HG03135 (cell line): ENCODE measurements at regions not wholly inside any gene's neighbourhood (a gene's known extent, or its start where the extent isn't known, plus 50 kb on each side); places are given as distances from the start of the nearest gene placed in this dataset.
"Not testable (repeated sequence)": the region's sequence is repeated elsewhere in the genome, so short reads cannot be mapped to it uniquely, and the experiment has no call there.

ENCODE experiments used
- ATAC-seq: cut with Tn5 transposase; IDR thresholded peaks from one replicate; pipeline ENCODE4 v1.9.1; 2021; ENCODE audit warnings: mild to moderate bottlenecking, moderate library complexity; ENCODE audit not compliant: unreplicated experiment

DNA sequence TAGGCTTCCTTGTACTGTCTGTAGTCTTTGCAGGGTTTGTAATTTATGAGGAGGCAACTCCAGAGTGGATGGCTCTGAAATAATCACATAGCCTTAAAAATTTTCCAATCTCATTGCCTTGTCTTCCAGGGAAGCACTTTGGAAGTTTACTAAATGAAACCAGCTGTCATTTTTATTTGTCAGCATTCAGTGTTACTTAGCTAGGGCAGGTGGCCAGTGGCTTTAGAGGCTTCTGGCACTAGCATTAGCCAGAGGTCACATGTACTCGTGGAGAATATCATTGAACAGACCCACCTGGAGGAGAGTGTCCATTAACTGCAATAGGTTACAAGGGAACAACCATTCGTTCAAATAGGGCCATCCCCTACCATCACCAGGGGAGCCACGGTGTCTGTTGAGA lies 160.3 kb upstream of the SLC28A3 start:
- no peak for ATAC-seq

DNA sequence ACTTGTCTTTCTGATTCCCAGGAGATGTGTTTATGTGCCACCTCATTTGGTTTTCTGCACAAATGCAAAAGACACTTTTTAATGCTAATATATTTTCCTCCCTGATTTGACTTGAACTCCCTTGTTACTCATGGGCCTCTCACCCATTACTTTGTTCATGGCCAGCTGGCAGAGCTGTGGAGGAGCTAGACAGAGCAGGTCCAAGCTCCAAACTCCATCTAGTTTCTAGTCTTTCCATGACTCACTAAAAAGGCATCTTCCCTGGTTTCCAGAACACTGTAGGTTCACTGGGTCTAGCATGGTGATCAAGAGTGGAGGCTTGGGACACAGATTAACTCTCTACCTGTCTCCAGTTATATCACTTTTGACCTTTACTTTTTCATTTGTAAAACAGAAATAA lies 161.0 kb upstream of the SLC28A3 start:
- ATAC-seq = no peak

DNA sequence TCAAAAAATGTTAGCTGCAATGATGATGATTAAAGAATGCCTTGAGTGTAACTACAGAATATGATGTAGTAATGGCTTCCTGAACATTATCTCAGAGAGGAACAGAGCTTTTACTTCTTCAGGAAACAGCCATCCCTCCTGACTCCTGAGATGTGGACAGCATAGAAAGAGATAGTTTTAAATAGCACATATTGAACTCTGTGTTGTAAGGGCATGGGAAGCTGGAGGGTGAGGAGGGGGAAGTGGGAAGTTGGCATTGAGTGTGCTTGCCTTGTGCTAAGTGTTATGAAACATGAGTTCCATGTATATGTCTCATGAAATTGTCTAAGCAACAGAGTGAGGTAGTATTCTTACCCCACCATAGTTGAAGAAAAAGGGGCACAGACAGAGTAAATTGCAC lies 161.5 kb upstream of the SLC28A3 start:
- ATAC-seq = no peak

DNA sequence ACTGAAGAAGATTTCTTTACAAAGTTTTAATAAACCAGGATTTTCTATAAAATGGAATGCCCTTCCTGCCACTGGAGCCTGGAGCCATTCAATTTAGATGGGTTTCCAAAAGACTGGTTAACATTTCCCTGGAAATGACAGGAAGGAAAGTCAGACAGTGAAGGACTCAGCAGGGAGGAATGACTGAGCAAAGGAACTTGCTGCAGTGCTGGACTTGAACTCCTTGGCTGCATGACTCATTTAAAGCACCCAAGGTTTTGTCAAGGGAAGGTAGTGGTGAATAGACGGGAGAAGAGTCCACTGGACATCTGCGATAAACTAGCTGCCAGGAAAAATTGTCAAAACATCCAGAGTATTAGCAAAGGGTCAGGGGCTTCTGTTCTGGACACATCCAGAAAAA lies 163.8 kb upstream of the SLC28A3 start:
- ATAC-seq = no peak

DNA sequence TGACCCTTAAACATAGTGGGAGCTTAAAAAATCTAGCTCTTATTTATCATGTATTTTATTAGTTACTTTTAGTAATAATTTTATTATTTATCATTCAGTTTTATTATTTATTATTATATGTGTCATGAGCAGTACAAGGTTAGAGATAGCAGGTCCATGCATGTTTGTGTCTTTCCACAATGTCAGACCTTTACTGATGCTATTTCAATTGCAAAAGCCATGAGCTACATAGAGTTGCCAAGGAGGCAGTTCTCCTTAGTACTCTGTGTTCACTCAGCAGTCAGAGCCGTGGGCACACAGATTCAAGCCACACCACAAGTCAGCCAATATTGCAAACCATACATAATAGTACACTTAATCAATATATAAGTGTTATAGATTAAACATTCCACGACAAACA lies 157.9 kb upstream of the NTRK2 start:
- no peak for ATAC-seq

GRCh38 chr9:84512493-84512892 lies 157.0 kb upstream of the NTRK2 start:
- ATAC-seq = no peak

DNA sequence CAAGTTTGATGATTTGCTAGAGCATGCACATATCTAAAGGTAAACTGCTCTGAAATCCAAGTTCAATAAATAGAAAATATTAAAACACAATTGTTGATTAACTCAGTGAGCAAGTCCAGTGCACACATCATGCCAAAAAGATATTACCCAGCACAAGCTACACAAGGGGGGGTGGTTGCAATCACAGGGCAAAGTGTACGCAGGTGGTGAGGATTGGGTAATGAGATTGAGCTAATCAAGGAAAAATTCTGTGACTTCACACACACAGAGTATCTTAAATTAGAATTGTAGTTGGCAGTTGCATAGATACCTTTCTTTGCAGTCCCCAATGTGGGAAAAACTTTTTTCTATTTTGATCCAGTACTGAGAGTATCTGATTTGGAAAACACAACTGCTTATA lies 156.1 kb upstream of the NTRK2 start:
- no peak for ATAC-seq

DNA sequence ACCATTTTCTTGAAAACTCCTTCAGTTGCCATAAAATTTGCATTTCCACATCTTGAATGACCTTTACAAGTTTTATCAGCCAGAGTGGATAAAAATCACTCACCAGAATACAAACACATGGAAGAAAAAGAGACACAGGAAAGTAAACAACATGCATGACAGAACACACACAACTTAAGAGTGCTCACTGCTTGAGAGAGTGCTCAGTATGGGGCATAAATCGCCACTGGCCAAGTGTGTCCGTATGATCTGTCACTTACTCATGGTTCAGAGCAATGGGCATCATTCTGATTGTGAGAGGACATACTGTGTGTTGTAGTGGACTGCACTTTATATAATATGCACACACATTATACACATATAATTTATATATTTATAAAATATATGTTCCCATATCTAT lies 155.6 kb upstream of the NTRK2 start:
- no peak for ATAC-seq

GRCh38 chr9:84514421-84514820 lies 155.1 kb upstream of the NTRK2 start:
- ATAC-seq = no peak

- no peak for ATAC-seq
These were observed 152.5 kb upstream of the NTRK2 start for GRCh38 chr9:84517026-84517425.

- no peak for ATAC-seq
These were observed 150.1 kb upstream of the NTRK2 start for GRCh38 chr9:84519413-84519812.

GRCh38 chr9:84521208-84521607 lies 148.3 kb upstream of the NTRK2 start:
- no peak for ATAC-seq

GRCh38 chr9:84526211-84526610 lies 143.3 kb upstream of the NTRK2 start:
- not testable (repeated sequence) for ATAC-seq

GRCh38 chr9:84527060-84527720 lies 142.3 kb upstream of the NTRK2 start:
- not testable (repeated sequence) for ATAC-seq

DNA sequence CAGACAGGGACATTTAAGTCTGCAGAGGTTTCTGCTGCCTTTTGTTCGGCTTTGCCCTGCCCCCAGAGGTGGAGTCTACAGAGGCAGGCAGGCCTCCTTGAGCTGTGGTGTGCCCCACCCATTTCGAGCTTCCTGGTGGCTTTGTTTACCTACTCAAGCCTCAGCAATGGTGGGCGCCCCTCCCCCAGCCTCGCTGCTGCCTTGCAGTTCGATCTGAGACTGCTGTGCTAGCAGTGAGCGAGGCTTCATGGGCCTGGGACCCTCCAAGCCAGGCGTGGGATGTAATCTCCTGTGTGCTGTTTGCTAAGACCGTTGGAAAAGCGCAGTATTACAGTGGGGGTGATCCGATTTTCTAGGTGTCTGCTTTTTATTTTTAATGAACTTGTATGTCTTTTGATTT lies 133.6 kb upstream of the NTRK2 start:
- ATAC-seq = not testable (repeated sequence)

DNA sequence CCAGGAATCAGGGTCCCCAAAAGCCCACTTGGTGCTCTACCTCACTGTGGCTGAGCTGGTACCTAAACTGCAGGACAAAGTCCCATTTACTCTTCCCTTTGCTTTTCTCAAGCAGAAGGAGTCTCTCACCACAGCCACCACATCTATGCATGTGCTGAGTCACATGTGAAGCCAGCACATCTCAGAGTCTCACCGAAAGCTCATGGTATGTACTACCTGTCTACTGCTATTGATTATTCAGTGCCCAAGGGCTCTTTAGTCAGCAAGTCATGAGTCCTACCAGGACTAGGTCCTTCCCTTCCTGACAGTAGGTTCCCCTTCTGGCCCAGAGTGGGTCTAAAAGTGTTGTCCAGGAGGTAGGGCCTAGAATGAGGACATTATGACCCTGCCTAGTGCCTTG lies 130.7 kb upstream of the NTRK2 start:
- no peak for ATAC-seq

GRCh38 chr9:84542554-84542953 lies 127.0 kb upstream of the NTRK2 start:
- no peak for ATAC-seq

DNA sequence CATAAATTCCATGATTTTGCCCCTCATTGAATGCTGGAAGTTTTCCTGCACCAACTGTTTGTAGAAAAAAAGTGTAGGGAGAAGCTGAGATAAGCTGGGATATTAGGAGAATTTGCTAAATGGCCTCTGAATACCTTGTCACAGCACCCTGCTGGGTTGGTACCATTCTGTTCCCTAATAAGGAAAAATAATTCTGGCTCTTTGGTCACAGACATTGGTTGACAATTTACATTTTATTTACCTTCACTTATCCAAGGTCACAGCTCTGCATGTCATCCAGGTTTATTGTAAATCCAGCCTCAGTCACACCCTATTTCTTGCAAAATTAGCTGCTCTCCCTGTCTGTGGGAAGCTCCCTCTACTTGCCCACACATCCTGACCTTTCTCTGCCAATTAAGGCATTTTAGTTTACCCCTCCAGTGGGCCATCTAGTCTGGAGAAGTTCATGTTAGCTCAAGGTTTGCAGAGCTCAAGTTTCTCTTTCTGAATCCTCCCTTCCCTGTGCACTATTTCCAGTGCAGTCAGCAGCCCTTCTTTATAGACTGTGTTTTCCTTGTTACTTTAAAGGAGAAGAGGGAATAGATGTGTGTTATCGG lies 115.4 kb upstream of the NTRK2 start:
- ATAC-seq = no peak

DNA sequence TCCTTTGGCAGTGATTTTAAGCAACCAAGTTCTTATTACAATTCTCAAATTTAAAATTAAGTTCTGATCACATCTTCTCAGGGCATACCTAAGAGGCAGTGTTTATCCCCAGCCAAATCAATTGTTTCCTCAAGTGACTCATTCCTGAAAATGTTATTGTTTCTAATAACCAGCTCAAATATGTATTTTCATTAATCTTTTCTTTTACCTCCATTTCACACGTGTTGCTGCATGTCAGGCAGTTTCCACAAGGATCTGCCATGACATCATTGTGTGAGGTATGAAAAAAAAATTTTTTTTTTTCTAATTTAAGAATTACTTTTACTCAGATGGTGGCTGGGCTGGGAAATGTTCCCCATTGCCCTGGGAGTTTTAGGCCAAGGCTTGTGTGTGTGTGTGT lies 113.0 kb upstream of the NTRK2 start:
- ATAC-seq = no peak

DNA sequence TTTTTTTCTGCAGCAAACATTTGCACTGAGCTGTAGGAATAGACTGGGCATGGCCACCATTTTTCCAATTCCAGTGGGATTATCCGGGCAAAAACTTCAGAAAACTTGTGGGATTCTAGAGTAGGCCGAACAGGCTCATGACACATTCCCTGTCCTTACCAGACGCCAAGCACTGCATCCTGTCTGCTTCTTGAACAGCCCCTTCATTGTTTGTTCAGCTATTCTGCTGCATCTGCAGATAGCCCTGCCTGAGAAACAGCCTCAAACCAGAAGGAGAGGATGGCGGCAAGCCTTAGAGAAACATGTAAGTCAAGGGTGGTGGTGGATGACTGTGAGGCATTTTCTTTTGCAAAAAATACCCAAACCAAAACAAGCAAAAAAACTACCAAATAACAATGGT lies 111.8 kb upstream of the NTRK2 start:
- no peak for ATAC-seq

GRCh38 chr9:84563691-84564090 lies 105.8 kb upstream of the NTRK2 start:
- ATAC-seq = no peak

- ATAC-seq = no peak
These were observed 101.7 kb upstream of the NTRK2 start for GRCh38 chr9:84567805-84568204.
